Panc1 (cell line): ENCODE measurements at regions not wholly inside any gene's neighbourhood (a gene's known extent, or its start where the extent isn't known, plus 50 kb on each side); places are given as distances from the start of the nearest gene placed in this dataset.

Experiments used
- POLR2AphosphoS5 ChIP-seq: IDR thresholded peaks from 2 replicates; pipeline ENCODE4 v1.6.1; 2012; ENCODE audit warnings: mild to moderate bottlenecking, low read depth, low read length, moderate library complexity
- SIN3A ChIP-seq: IDR thresholded peaks from 2 replicates; pipeline ENCODE4 v1.6.1; 2012; ENCODE audit warnings: low read depth, mild to moderate bottlenecking, low read length, moderate library complexity, borderline replicate concordance; ENCODE audit not compliant: insufficient read depth
- TF ChIP-seq, protein P1 (sequence below): fragments of 450-650 bp; IDR thresholded peaks from 2 replicates; pipeline ENCODE4 v1.5.1; 2017; ENCODE audit warnings: mild to moderate bottlenecking
- TF ChIP-seq, protein P2 (sequence below), 2 experiments: IDR thresholded peaks; 2 replicates each; pipeline ENCODE4 v1.6.1; 2011 to 2012; ENCODE audit warnings: low read depth in 2 of 2, control low read depth in 1 of 2, low read length in 1 of 2, mild to moderate bottlenecking in 1 of 2, moderate library complexity in 1 of 2; ENCODE audit not compliant: insufficient read depth in 1 of 2

DNA sequence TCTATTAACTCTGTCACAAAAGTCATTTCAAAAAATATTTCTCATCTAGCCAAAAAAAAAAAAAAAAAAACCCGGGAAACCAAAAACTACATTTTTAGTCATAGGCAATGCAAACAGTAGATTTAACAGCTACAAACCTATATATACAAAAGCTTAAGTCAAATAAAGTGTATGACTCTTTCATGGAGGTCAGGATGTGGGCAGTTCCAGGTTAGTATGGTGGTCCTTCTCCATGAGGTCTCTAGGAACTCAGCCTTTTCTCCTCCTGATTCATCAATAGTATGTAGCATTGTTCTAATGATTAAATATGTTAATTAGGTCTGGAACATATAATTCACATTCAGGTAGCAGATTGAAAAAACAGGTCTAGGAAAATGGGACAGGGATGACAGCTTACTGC is 586.5 kb downstream of the SLC16A7 start:
- TF ChIP-seq, protein P1, sequence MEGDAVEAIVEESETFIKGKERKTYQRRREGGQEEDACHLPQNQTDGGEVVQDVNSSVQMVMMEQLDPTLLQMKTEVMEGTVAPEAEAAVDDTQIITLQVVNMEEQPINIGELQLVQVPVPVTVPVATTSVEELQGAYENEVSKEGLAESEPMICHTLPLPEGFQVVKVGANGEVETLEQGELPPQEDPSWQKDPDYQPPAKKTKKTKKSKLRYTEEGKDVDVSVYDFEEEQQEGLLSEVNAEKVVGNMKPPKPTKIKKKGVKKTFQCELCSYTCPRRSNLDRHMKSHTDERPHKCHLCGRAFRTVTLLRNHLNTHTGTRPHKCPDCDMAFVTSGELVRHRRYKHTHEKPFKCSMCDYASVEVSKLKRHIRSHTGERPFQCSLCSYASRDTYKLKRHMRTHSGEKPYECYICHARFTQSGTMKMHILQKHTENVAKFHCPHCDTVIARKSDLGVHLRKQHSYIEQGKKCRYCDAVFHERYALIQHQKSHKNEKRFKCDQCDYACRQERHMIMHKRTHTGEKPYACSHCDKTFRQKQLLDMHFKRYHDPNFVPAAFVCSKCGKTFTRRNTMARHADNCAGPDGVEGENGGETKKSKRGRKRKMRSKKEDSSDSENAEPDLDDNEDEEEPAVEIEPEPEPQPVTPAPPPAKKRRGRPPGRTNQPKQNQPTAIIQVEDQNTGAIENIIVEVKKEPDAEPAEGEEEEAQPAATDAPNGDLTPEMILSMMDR = no peak
- TF ChIP-seq, protein P2, sequence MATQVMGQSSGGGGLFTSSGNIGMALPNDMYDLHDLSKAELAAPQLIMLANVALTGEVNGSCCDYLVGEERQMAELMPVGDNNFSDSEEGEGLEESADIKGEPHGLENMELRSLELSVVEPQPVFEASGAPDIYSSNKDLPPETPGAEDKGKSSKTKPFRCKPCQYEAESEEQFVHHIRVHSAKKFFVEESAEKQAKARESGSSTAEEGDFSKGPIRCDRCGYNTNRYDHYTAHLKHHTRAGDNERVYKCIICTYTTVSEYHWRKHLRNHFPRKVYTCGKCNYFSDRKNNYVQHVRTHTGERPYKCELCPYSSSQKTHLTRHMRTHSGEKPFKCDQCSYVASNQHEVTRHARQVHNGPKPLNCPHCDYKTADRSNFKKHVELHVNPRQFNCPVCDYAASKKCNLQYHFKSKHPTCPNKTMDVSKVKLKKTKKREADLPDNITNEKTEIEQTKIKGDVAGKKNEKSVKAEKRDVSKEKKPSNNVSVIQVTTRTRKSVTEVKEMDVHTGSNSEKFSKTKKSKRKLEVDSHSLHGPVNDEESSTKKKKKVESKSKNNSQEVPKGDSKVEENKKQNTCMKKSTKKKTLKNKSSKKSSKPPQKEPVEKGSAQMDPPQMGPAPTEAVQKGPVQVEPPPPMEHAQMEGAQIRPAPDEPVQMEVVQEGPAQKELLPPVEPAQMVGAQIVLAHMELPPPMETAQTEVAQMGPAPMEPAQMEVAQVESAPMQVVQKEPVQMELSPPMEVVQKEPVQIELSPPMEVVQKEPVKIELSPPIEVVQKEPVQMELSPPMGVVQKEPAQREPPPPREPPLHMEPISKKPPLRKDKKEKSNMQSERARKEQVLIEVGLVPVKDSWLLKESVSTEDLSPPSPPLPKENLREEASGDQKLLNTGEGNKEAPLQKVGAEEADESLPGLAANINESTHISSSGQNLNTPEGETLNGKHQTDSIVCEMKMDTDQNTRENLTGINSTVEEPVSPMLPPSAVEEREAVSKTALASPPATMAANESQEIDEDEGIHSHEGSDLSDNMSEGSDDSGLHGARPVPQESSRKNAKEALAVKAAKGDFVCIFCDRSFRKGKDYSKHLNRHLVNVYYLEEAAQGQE (IDR thresholded peaks at IDR 0.05; ENCODE audit: insufficient read depth in 1 of 2, low read depth in 2 of 2, low read length in 1 of 2) = no peak
- TF ChIP-seq POLR2AphosphoS5 = no peak
- TF ChIP-seq SIN3A = no peak
